HG02759 (cell line): ENCODE measurements at regions not wholly inside any gene's neighbourhood (a gene's known extent, or its start where the extent isn't known, plus 50 kb on each side); places are given as distances from the start of the nearest gene placed in this dataset.

ENCODE experiments used
- ATAC-seq: cut with Tn5 transposase; IDR thresholded peaks from one replicate; pipeline ENCODE4 v1.9.1; 2021; ENCODE audit warnings: mild to moderate bottlenecking, moderate library complexity; ENCODE audit not compliant: unreplicated experiment

GRCh38 chr1:219362702-219363101, 189.0 kb downstream of the LYPLAL1 start:
- no peak for ATAC-seq

GRCh38 chr1:219359126-219359525, 185.4 kb downstream of the LYPLAL1 start:
- ATAC-seq, result no peak

GRCh38 chr1:219358080-219358479, 184.4 kb downstream of the LYPLAL1 start:
- ATAC-seq, result no peak

GRCh38 chr1:219354962-219355361, 181.3 kb downstream of the LYPLAL1 start:
- ATAC-seq, result no peak

GRCh38 chr1:219352961-219353651, 179.4 kb downstream of the LYPLAL1 start:
- no peak for ATAC-seq

- no peak for ATAC-seq
These were observed 176.7 kb downstream of the LYPLAL1 start for GRCh38 chr1:219350172-219350931.

GRCh38 chr1:219347921-219348391, 174.3 kb downstream of the LYPLAL1 start:
- ATAC-seq, result no peak

GRCh38 chr1:219347376-219347775, 173.7 kb downstream of the LYPLAL1 start:
- no peak for ATAC-seq

GRCh38 chr1:219345953-219346352, 172.3 kb downstream of the LYPLAL1 start:
- no peak for ATAC-seq

GRCh38 chr1:219342836-219343235, 169.2 kb downstream of the LYPLAL1 start:
- ATAC-seq, result no peak

- no peak for ATAC-seq
These were observed 167.1 kb downstream of the LYPLAL1 start for GRCh38 chr1:219340796-219341195.

GRCh38 chr1:219339466-219339865, 165.8 kb downstream of the LYPLAL1 start:
- no peak for ATAC-seq

- ATAC-seq, result no peak
These were observed 163.9 kb downstream of the LYPLAL1 start for GRCh38 chr1:219337588-219337987.

GRCh38 chr1:219333626-219334025, 159.9 kb downstream of the LYPLAL1 start:
- ATAC-seq, result no peak

GRCh38 chr1:219331424-219331823, 157.7 kb downstream of the LYPLAL1 start:
- ATAC-seq, result no peak

GRCh38 chr1:219330669-219331068, 157.0 kb downstream of the LYPLAL1 start:
- ATAC-seq, result no peak

- ATAC-seq, result no peak
These were observed 156.3 kb downstream of the LYPLAL1 start for GRCh38 chr1:219330001-219330400.

- ATAC-seq, result no peak
These were observed 155.9 kb downstream of the LYPLAL1 start for GRCh38 chr1:219329578-219329977.

- no peak for ATAC-seq
These were observed 153.2 kb downstream of the LYPLAL1 start for GRCh38 chr1:219326843-219327242.

- ATAC-seq, result no peak
These were observed 151.7 kb downstream of the LYPLAL1 start for GRCh38 chr1:219325368-219325742.

GRCh38 chr1:219324629-219325367, 151.1 kb downstream of the LYPLAL1 start:
- no peak for ATAC-seq

GRCh38 chr1:219324171-219324570, 150.5 kb downstream of the LYPLAL1 start:
- ATAC-seq, result no peak
